Trophoblast cell (in vitro differentiated cells and primary cell): ENCODE measurements at regions not wholly inside any gene's neighbourhood (a gene's known extent, or its start where the extent isn't known, plus 50 kb on each side); places are given as distances from the start of the nearest gene placed in this dataset.

ENCODE experiments used
- DNase-seq, 2 donors: peaks; one replicate each; pipeline ENCODE4 v3.0.0-alpha.2; 2016
- H2AFZ ChIP-seq: 2 replicates; pipeline ENCODE4 v1.6.1; 2013; ENCODE audit warnings: low read length, moderate library complexity, mild to moderate bottlenecking; ENCODE audit not compliant: insufficient read depth, poor library complexity
- H2AK5ac ChIP-seq: 2 replicates; pipeline ENCODE4 v1.6.1; 2013; ENCODE audit warnings: mild to moderate bottlenecking, low read length
- H2BK120ac ChIP-seq: 2 replicates; pipeline ENCODE4 v1.6.1; 2013; ENCODE audit warnings: low read length, mild to moderate bottlenecking, moderate library complexity; ENCODE audit not compliant: insufficient read depth, poor library complexity
- H2BK12ac ChIP-seq: 2 replicates; pipeline ENCODE4 v1.6.1; 2013; ENCODE audit warnings: mild to moderate bottlenecking, low read length, moderate library complexity
- H2BK5ac ChIP-seq: 2 replicates; pipeline ENCODE4 v1.6.1; 2013; ENCODE audit warnings: low read length, low read depth, moderate library complexity, mild to moderate bottlenecking; ENCODE audit not compliant: poor library complexity
- H3K14ac ChIP-seq: 2 replicates; pipeline ENCODE4 v1.6.1; 2013; ENCODE audit warnings: mild to moderate bottlenecking, low read length
- H3K18ac ChIP-seq: 2 replicates; pipeline ENCODE4 v1.6.1; 2013; ENCODE audit warnings: mild to moderate bottlenecking, low read length
- H3K23ac ChIP-seq: 2 replicates; pipeline ENCODE4 v1.6.1; 2013; ENCODE audit warnings: low read length
- H3K27ac ChIP-seq: 2 replicates; pipeline ENCODE4 v1.5.1; 2013; ENCODE audit warnings: low read depth, mild to moderate bottlenecking, inconsistent platforms, low read length, moderate library complexity
- H3K27me3 ChIP-seq: 2 replicates; pipeline ENCODE4 v1.6.1; 2013; ENCODE audit warnings: inconsistent platforms, mild to moderate bottlenecking, low read length, moderate library complexity; ENCODE audit not compliant: insufficient read depth
- H3K36me3 ChIP-seq, 2 experiments: 1 replicate in 1 of 2; 2 replicates in 1 of 2; pipeline ENCODE4 v1.6.1; 2013; ENCODE audit warnings: low read length in 2 of 2, mild to moderate bottlenecking in 2 of 2, moderate library complexity in 1 of 2; ENCODE audit not compliant: insufficient read depth in 2 of 2, control insufficient read depth in 1 of 2
- H3K4ac ChIP-seq: 2 replicates; pipeline ENCODE4 v1.6.1; 2013; ENCODE audit warnings: low read depth, mild to moderate bottlenecking, low read length, moderate library complexity
- H3K4me1 ChIP-seq, 2 experiments: 1 replicate in 1 of 2; 2 replicates in 1 of 2; pipeline ENCODE4 v1.6.1; 2013; ENCODE audit warnings: low read length in 2 of 2, mild to moderate bottlenecking in 2 of 2, moderate library complexity in 1 of 2; ENCODE audit not compliant: insufficient read depth in 2 of 2, control insufficient read depth in 1 of 2
- H3K4me2 ChIP-seq: 2 replicates; pipeline ENCODE4 v1.6.1; 2013; ENCODE audit warnings: inconsistent platforms, mild to moderate bottlenecking, low read length, moderate library complexity
- H3K4me3 ChIP-seq: 2 replicates; pipeline ENCODE4 v1.5.1; 2013; ENCODE audit warnings: mild to moderate bottlenecking, low read depth, low read length, inconsistent platforms
- H3K79me1 ChIP-seq: one replicate; pipeline ENCODE4 v1.6.1; 2013; ENCODE audit warnings: low read length
- H3K79me2 ChIP-seq: 2 replicates; pipeline ENCODE4 v1.6.1; 2013; ENCODE audit warnings: low read length, mild to moderate bottlenecking; ENCODE audit not compliant: control insufficient read depth, insufficient read depth, poor library complexity
- H3K9ac ChIP-seq: 2 replicates; pipeline ENCODE4 v1.6.1; 2013; ENCODE audit warnings: mild to moderate bottlenecking, low read length
- H3K9me3 ChIP-seq: 2 replicates; pipeline ENCODE4 v1.6.1; 2013; ENCODE audit warnings: low read depth, mild to moderate bottlenecking, control low read depth, inconsistent platforms, low read length; ENCODE audit not compliant: insufficient read depth
- H4K12ac ChIP-seq: 2 replicates; pipeline ENCODE4 v1.6.1; 2013; ENCODE audit warnings: low read depth, mild to moderate bottlenecking, low read length, moderate library complexity
- H4K8ac ChIP-seq: 2 replicates; pipeline ENCODE4 v1.6.1; 2013; ENCODE audit warnings: low read depth, mild to moderate bottlenecking, low read length, moderate library complexity
- H4K91ac ChIP-seq: one replicate; pipeline ENCODE4 v1.6.1; 2013; ENCODE audit warnings: low read depth, mild to moderate bottlenecking, low read length, moderate library complexity
- WGBS: extraction: QIAGEN DNeasy Blood & Tissue Kit; methylation state at CpG from one replicate; pipeline ENCODE4 v1.1.7; 2013; ENCODE audit warnings: missing lambda C conversion rate; ENCODE audit not compliant: insufficient read length, insufficient coverage; ENCODE audit errors: extremely low coverage; 5-methylcytosine and 5-hydroxymethylcytosine counted together

DNA sequence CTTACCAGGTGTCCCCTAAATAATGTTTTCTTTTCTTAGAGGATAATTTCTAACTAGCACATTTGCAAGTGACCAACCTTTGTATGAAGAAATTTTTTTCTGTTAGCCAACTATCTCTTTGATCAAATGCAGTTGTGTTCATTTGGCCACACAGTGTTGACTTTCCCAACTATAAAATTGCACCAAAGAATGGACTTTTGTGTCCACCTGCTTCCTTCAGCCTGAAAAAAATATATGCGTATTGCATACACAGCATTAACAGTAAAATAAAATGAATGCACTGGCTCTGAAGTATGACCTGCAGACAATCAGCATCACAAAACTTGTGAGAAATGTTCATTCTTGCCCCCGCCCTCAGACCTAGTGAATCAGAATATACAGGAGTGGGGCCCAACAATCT is 342.0 kb downstream of the SEC23A start:
- Histone ChIP-seq H3K14ac (no peak overlapping the region), H2BK12ac (no peak overlapping the region), H3K27me3 (no peaks in the 10 kb centered on the region), H3K9me3 (no peaks in the 10 kb centered on the region), H3K79me1 (no peaks in the 10 kb centered on the region), H3K4me2 (no peak overlapping the region), H3K9ac (no peak overlapping the region), H3K4ac (no peak overlapping the region), H2BK120ac (no peak overlapping the region), H3K23ac (no peak overlapping the region), H4K8ac (no peak overlapping the region), H2AFZ (no peak overlapping the region), H2BK5ac (no peak overlapping the region), H2AK5ac (no peak overlapping the region), H3K18ac (no peak overlapping the region), H3K4me1 (no peaks in the 10 kb centered on the region), H3K4me3 (no peak overlapping the region), H3K36me3 (no peaks in the 10 kb centered on the region), H3K27ac (no peak overlapping the region), H4K91ac (no peak overlapping the region), H3K79me2 (no peaks in the 10 kb centered on the region), H4K12ac (no peak overlapping the region)
- WGBS = no CpG with 5 or more reads among the region's 2 CpGs
- DNase-seq = no peak

DNA sequence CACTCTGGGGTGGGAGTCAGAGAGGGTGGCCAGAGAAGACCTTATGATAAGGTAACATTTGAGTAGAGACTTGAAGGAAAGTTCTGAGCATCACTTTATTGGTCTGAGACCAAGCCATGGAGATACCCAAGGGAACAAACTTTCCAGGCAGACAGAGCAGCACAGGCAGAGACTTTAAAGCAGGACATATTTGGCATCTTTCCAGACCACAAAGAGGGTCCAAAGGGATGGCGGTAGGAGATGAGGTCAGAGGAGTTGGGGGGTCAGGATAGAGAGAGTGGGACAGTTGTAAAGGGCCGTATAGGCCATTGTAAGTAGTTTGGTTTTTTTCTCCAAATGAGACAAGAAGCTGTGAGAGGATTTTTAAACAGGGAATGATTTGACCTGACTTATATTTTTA is 344.4 kb downstream of the SEC23A start:
- no peak overlapping the region for H3K9ac ChIP-seq
- H3K18ac ChIP-seq = no peak overlapping the region
- H4K91ac ChIP-seq = no peak overlapping the region
- H4K8ac ChIP-seq = no peak overlapping the region
- H4K12ac ChIP-seq = no peak overlapping the region
- no peaks in the 10 kb centered on the region for H3K79me2 ChIP-seq
- no peak for DNase-seq
- H3K4me2 ChIP-seq = no peak overlapping the region
- H3K23ac ChIP-seq = no peak overlapping the region
- H3K4me1 ChIP-seq = no peaks in the 10 kb centered on the region
- no peak overlapping the region for H3K4me3 ChIP-seq
- H2AFZ ChIP-seq = no peak overlapping the region
- no peak overlapping the region for H2BK5ac ChIP-seq
- no peak overlapping the region for H2BK12ac ChIP-seq
- H3K14ac ChIP-seq = no peak overlapping the region
- H3K9me3 ChIP-seq = no peaks in the 10 kb centered on the region
- H3K79me1 ChIP-seq = no peaks in the 10 kb centered on the region
- H3K27me3 ChIP-seq = no peaks in the 10 kb centered on the region
- WGBS = no CpG with 5 or more reads among the region's 2 CpGs
- no peak overlapping the region for H3K27ac ChIP-seq
- no peak overlapping the region for H2AK5ac ChIP-seq
- H3K36me3 ChIP-seq = no peaks in the 10 kb centered on the region
- no peak overlapping the region for H3K4ac ChIP-seq
- no peak overlapping the region for H2BK120ac ChIP-seq

DNA sequence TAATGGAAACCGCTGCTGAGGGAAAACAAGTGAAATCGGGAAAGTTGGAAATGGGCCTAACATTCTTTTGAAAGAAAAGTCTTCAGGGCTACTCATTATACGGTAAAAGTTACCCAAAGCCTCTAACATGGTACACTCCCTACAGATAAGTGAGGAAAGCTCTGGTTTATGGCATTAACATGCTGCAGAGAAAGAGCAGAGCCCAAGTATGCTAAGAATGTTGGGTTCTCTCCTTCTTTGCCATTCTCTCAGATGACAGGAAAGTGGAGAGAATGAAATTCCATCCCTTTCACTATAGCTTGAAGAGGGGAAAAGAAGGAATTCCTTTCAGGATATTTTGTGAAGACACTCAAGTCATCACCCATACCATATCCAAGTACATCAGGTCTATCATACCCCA is 348.0 kb downstream of the SEC23A start:
- no peak overlapping the region for H3K18ac ChIP-seq
- DNase-seq = no peak
- no peak overlapping the region for H3K4me3 ChIP-seq
- no peaks in the 10 kb centered on the region for H3K36me3 ChIP-seq
- H3K9ac ChIP-seq = no peak overlapping the region
- H2AFZ ChIP-seq = no peak overlapping the region
- H4K8ac ChIP-seq = no peak overlapping the region
- no peak overlapping the region for H3K4me2 ChIP-seq
- no peaks in the 10 kb centered on the region for H3K9me3 ChIP-seq
- no peaks in the 10 kb centered on the region for H3K27me3 ChIP-seq
- no peak overlapping the region for H2BK120ac ChIP-seq
- WGBS = no CpG with 5 or more reads among the region's 3 CpGs
- no peak overlapping the region for H4K12ac ChIP-seq
- no peaks in the 10 kb centered on the region for H3K79me2 ChIP-seq
- H2AK5ac ChIP-seq = no peak overlapping the region
- no peak overlapping the region for H3K27ac ChIP-seq
- H3K79me1 ChIP-seq = no peaks in the 10 kb centered on the region
- H3K4ac ChIP-seq = no peak overlapping the region
- no peak overlapping the region for H3K23ac ChIP-seq
- no peak overlapping the region for H4K91ac ChIP-seq
- H3K14ac ChIP-seq = no peak overlapping the region
- no peak overlapping the region for H2BK12ac ChIP-seq
- H2BK5ac ChIP-seq = no peak overlapping the region
- H3K4me1 ChIP-seq = no peaks in the 10 kb centered on the region

DNA sequence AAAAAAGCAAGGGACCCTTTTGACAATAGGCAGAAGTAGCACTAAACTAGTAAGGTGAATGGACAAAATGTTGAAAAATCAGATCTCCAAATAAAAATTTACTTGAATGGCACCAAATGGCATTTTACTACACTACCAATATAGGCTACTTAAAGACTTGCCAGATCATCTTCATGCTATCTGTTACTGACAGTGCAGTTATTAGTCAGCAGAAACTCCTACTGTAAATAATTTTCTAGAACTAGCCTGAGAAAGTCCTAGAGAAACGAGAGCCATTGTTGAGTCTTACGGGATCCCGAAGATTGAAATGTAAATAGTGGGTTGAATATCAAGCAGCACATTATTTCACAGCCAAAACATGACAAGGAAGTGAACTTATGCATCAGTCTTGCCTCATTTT is 350.3 kb downstream of the SEC23A start:
- H3K9ac ChIP-seq = no peak overlapping the region
- no peak overlapping the region for H4K91ac ChIP-seq
- no peak overlapping the region for H3K27ac ChIP-seq
- H3K79me1 ChIP-seq = no peaks in the 10 kb centered on the region
- H3K4me2 ChIP-seq = no peak overlapping the region
- WGBS = no CpG with 5 or more reads among the region's 3 CpGs
- H4K8ac ChIP-seq = no peak overlapping the region
- H3K27me3 ChIP-seq = no peaks in the 10 kb centered on the region
- H3K4me3 ChIP-seq = no peak overlapping the region
- no peak overlapping the region for H3K23ac ChIP-seq
- DNase-seq = no peak
- H3K9me3 ChIP-seq = no peaks in the 10 kb centered on the region
- H3K18ac ChIP-seq = no peak overlapping the region
- no peak overlapping the region for H2BK5ac ChIP-seq
- H3K4ac ChIP-seq = no peak overlapping the region
- H3K4me1 ChIP-seq = no peaks in the 10 kb centered on the region
- no peak overlapping the region for H3K14ac ChIP-seq
- H3K79me2 ChIP-seq = no peaks in the 10 kb centered on the region
- H4K12ac ChIP-seq = no peak overlapping the region
- H2AFZ ChIP-seq = no peak overlapping the region
- H3K36me3 ChIP-seq = no peaks in the 10 kb centered on the region
- no peak overlapping the region for H2AK5ac ChIP-seq
- no peak overlapping the region for H2BK120ac ChIP-seq
- no peak overlapping the region for H2BK12ac ChIP-seq
